GM19395 (cell line): ENCODE measurements at regions not wholly inside any gene's neighbourhood (a gene's known extent, or its start where the extent isn't known, plus 50 kb on each side); places are given as distances from the start of the nearest gene placed in this dataset.

Experiments used
- ATAC-seq: cut with Tn5 transposase; IDR thresholded peaks from one replicate; pipeline ENCODE4 v1.9.1; 2021; ENCODE audit warnings: mild to moderate bottlenecking, moderate library complexity; ENCODE audit not compliant: unreplicated experiment

GRCh38 chr16:9443864-9444263 is 352.4 kb downstream of the HAPSTR1 start:
- ATAC-seq: no peak

GRCh38 chr16:9446471-9447194 is 355.2 kb downstream of the HAPSTR1 start:
- no peak for ATAC-seq

GRCh38 chr16:9447195-9447551 is 355.7 kb downstream of the HAPSTR1 start:
- ATAC-seq: no peak

GRCh38 chr16:9447699-9448098 is 356.3 kb downstream of the HAPSTR1 start:
- ATAC-seq: no peak

GRCh38 chr16:9449597-9449996 is 358.2 kb downstream of the HAPSTR1 start:
- no peak for ATAC-seq

GRCh38 chr16:9457215-9457614 is 365.8 kb downstream of the HAPSTR1 start:
- no peak for ATAC-seq

GRCh38 chr16:9458816-9459215 is 367.4 kb downstream of the HAPSTR1 start:
- ATAC-seq: no peak

GRCh38 chr16:9462984-9463383 is 371.5 kb downstream of the HAPSTR1 start:
- ATAC-seq: no peak

GRCh38 chr16:9463461-9463860 is 372.0 kb downstream of the HAPSTR1 start:
- ATAC-seq: no peak

- ATAC-seq: no peak
Observed at GRCh38 chr16:9465161-9465560, 373.7 kb downstream of the HAPSTR1 start.

- no peak for ATAC-seq
Observed at GRCh38 chr16:9469512-9469911, 378.1 kb downstream of the HAPSTR1 start.

GRCh38 chr16:9476744-9477143 is 385.3 kb downstream of the HAPSTR1 start:
- no peak for ATAC-seq

- ATAC-seq: no peak
Observed at GRCh38 chr16:9479008-9479407, 387.6 kb downstream of the HAPSTR1 start.

GRCh38 chr16:9480503-9480902 is 389.1 kb downstream of the HAPSTR1 start:
- no peak for ATAC-seq

GRCh38 chr16:9481747-9482730 is 390.6 kb downstream of the HAPSTR1 start:
- ATAC-seq: no peak

GRCh38 chr16:9484426-9484825 is 393.0 kb downstream of the HAPSTR1 start:
- no peak for ATAC-seq

- ATAC-seq: no peak
Observed at GRCh38 chr16:9484881-9485280, 393.4 kb downstream of the HAPSTR1 start.

GRCh38 chr16:9489835-9490467 is 398.5 kb downstream of the HAPSTR1 start:
- no peak for ATAC-seq

GRCh38 chr16:9495824-9496223 is 404.4 kb downstream of the HAPSTR1 start:
- ATAC-seq: no peak

GRCh38 chr16:9497750-9498149 is 406.3 kb downstream of the HAPSTR1 start:
- no peak for ATAC-seq

- no peak for ATAC-seq
Observed at GRCh38 chr16:9499941-9500593, 408.6 kb downstream of the HAPSTR1 start.
